ENCODE measurements at regions not wholly inside any gene's neighbourhood (a gene's known extent, or its start where the extent isn't known, plus 50 kb on each side); places are given as distances from the start of the nearest gene placed in this dataset.

DNA sequence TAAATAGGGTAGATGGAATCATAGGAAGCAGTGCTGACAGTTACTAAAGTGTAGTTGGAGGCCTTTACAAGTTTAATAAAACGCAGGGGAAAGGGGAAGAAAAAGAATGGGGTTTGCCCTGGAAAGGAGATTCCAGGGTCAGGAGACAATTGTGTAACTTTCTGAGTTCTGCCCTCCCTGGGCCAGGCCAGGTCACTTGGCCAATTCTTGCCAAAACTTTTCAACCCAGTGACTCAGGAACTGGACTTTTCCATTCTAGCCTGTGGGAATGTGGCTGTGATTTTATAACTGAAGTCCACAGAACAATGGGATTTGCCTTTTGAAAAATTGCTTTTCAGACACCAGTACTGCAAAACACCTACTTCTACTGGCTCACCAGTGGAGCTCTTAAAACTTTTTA is 289.8 kb upstream of the ANKRD55 start:
- Histone ChIP-seq H3K27ac (ENCODE audit: insufficient read depth, low read depth, low read length, poor library complexity, severe bottlenecking) (no peak overlapping the region), H3K4me3 (ENCODE audit: insufficient read depth, low read depth, low read length) (no peak overlapping the region), H3K36me3 (ENCODE audit: control insufficient read depth, insufficient read depth, low read length) (no peaks in the 10 kb centered on the region), H3K9me3 (ENCODE audit: control insufficient read depth, low read length) (no peaks in the 10 kb centered on the region), H3K27me3 (ENCODE audit: control insufficient read depth, insufficient read depth, low read length, poor library complexity, severe bottlenecking) (no peaks in the 10 kb centered on the region), H3K4me1 (ENCODE audit: control insufficient read depth, insufficient read depth, low read length) (no peaks in the 10 kb centered on the region)
- 78 to 91% methylated on average over 1 of the region's 1 CpG for WGBS, 2 experiments

DNA sequence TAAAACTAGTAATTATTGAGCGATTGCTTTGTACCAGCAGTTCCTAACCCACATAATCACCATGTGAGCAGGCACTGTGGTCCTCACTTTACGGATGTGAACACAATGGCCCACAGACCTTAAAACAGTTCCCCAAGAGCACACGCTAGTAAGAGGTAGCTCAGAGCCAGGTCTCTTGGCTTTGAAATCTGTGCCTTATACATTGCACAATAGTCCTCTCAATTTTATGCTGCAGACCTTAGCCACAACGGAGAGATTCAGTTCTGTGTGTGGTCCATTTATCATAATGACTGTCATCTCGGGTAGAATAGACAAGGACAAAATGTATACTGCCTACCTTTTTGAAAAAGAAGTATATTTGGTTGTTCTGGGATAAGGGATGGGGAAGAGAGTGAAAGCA is 289.0 kb upstream of the ANKRD55 start:
- no peak overlapping the region for H3K27ac ChIP-seq (ENCODE audit: insufficient read depth, low read depth, low read length, poor library complexity, severe bottlenecking)

DNA sequence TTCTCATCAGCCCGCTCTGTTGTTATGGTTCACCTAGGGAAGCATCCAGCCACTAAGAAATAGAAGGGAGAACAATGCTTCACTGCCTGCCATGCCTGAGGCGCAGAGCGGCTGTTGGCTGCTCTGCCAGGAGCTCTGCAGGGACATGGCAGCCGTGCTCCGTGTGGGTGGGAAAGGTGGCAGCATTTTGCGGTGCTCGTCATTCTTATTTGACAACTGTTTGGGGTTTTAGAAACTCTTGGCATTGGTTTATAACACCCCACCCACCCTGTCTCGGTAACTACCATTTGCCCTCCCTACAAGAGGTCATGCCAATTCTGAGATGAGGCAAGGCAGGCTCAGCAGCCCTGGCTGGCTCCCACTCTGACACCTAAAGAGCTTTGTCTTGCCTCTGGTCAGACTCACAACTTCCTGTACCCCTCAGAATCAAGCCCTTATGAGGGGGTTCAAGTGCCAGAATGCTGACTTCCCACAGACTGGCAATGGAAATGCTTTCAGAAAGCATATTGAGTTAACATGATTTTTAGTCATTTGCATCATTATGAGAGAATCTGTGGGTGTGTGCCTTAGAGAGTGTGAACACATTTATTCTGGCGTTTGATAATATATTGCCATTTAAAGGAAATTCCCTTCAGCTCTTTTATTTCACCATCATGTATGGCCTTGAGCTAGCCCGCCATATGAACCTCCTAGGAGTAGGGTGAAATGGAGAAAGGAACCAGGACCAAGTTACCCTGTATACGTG is 288.0 kb upstream of the ANKRD55 start:
- no peaks in the 10 kb centered on the region for H3K27me3 ChIP-seq (ENCODE audit: control insufficient read depth, insufficient read depth, low read length, poor library complexity, severe bottlenecking)
- H3K27ac ChIP-seq (ENCODE audit: insufficient read depth, low read depth, low read length, poor library complexity, severe bottlenecking): no peak overlapping the region
- H3K9me3 ChIP-seq (ENCODE audit: control insufficient read depth, low read length): no peaks in the 10 kb centered on the region
- no peaks in the 10 kb centered on the region for H3K36me3 ChIP-seq (ENCODE audit: control insufficient read depth, insufficient read depth, low read length)
- H3K4me1 ChIP-seq (ENCODE audit: control insufficient read depth, insufficient read depth, low read length): no peaks in the 10 kb centered on the region
- WGBS, 2 experiments: 95 to 96% methylated on average over 10 to 11 of the region's 11 CpGs
- no peak overlapping the region for H3K4me3 ChIP-seq (ENCODE audit: insufficient read depth, low read depth, low read length)

More for the DNA sequence above, 289.0 kb upstream of the ANKRD55 start:
- no peaks in the 10 kb centered on the region for H3K4me1 ChIP-seq (ENCODE audit: control insufficient read depth, insufficient read depth, low read length)
- no peak overlapping the region for H3K4me3 ChIP-seq (ENCODE audit: insufficient read depth, low read depth, low read length)
- no peaks in the 10 kb centered on the region for H3K27me3 ChIP-seq (ENCODE audit: control insufficient read depth, insufficient read depth, low read length, poor library complexity, severe bottlenecking)
- no peaks in the 10 kb centered on the region for H3K9me3 ChIP-seq (ENCODE audit: control insufficient read depth, low read length)
- 71 to 77% methylated on average over 5 of the region's 5 CpGs for WGBS, 2 experiments
- H3K36me3 ChIP-seq (ENCODE audit: control insufficient read depth, insufficient read depth, low read length): no peaks in the 10 kb centered on the region

DNA sequence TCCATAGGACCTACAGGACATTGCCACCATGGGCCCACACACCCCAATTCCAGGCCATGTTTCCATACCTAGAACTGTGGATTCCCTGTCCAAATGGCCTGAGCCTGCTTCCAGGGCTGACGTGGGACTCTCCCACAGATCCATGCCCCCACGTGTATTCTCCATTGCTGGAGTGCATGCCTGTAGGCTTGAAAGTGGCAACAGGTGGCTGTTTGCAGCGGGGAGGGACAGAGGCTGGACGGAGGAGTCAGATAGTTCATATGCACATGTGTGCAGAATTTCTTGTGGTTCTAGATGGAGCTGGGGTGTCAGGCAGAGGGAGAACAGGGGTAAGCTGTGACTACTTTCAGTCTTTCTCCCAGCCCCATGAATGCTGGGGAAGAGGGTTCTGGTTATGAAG is 285.7 kb upstream of the ANKRD55 start:
- H3K36me3 ChIP-seq (ENCODE audit: control insufficient read depth, insufficient read depth, low read length): no peaks in the 10 kb centered on the region
- H3K27ac ChIP-seq (ENCODE audit: insufficient read depth, low read depth, low read length, poor library complexity, severe bottlenecking): no peak overlapping the region
- H3K9me3 ChIP-seq (ENCODE audit: control insufficient read depth, low read length): no peaks in the 10 kb centered on the region
- no peak overlapping the region for H3K4me3 ChIP-seq (ENCODE audit: insufficient read depth, low read depth, low read length)
- 87 to 92% methylated on average over 4 of the region's 4 CpGs for WGBS, 2 experiments
- H3K4me1 ChIP-seq (ENCODE audit: control insufficient read depth, insufficient read depth, low read length): no peaks in the 10 kb centered on the region
- no peaks in the 10 kb centered on the region for H3K27me3 ChIP-seq (ENCODE audit: control insufficient read depth, insufficient read depth, low read length, poor library complexity, severe bottlenecking)

DNA sequence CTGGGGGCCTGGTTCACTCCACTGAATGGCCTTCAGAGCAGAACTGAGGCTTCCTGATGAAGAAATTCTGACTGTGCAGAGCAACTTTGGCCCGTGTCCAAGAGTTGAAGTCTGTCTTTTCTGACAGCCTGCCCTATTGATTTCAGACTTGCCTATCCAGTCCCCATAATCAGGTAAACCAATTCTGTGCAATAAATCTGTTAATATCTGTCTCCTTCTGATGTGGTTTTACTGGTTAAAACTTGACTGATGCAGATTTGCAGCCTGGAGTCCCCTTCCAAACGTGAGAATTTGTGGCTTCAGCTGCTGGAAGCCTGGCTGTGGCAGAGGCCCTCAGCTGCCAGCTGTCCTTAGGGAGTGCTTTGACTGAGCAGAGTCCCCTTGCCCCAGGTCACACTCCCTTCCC is 283.9 kb upstream of the ANKRD55 start:
- no peak overlapping the region for H3K27ac ChIP-seq (ENCODE audit: insufficient read depth, low read depth, low read length, poor library complexity, severe bottlenecking)
- no peaks in the 10 kb centered on the region for H3K9me3 ChIP-seq (ENCODE audit: control insufficient read depth, low read length)
- WGBS, 2 experiments: 87 to 90% methylated on average over 2 of the region's 2 CpGs
- no peak overlapping the region for H3K4me3 ChIP-seq (ENCODE audit: insufficient read depth, low read depth, low read length)
- H3K27me3 ChIP-seq (ENCODE audit: control insufficient read depth, insufficient read depth, low read length, poor library complexity, severe bottlenecking): no peaks in the 10 kb centered on the region
- H3K36me3 ChIP-seq (ENCODE audit: control insufficient read depth, insufficient read depth, low read length): no peaks in the 10 kb centered on the region
- no peaks in the 10 kb centered on the region for H3K4me1 ChIP-seq (ENCODE audit: control insufficient read depth, insufficient read depth, low read length)

DNA sequence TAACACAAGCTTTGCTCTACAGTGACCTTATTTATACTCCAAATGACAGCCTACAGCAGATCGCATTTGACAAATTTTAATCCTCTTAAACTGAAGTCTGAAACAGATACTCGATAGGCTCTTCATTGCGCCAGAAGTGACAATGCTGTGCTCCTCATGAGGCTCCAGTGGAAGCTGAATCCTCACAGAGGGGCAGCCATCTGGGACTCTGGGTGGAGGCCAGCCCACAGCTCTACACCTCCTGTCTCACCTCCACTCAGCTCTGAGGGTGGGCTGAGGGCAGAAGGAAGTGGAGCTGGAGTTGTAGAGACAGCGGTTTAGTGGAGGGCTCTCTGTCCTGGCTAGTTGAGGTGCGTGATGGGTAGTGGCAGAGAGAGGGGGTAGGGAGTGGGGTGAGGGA is 283.3 kb upstream of the ANKRD55 start:
- 93 to 96% methylated on average over 5 of the region's 5 CpGs for WGBS, 2 experiments

DNA sequence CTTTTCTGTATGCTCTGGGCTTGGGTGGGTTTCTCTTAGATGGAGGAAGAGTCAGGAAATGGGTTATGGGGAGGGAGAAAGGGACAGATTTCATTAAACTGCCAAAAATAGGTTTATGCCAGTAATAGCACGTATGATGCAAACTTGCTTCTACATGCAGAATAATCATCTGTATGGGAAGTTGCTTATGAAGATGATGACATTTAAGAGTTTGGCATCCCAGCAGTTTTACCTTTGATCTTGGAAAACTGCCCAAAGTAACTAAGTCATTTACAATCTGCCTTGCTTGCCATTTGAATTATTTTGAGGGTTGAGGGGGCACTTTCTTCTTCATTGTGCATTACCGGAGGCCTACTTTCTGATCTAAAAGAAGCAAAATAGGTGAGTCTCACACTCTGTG is 282.9 kb upstream of the ANKRD55 start:
- Histone ChIP-seq H3K9me3 (ENCODE audit: control insufficient read depth, low read length) (no peaks in the 10 kb centered on the region), H3K27me3 (ENCODE audit: control insufficient read depth, insufficient read depth, low read length, poor library complexity, severe bottlenecking) (no peaks in the 10 kb centered on the region), H3K4me1 (ENCODE audit: control insufficient read depth, insufficient read depth, low read length) (no peaks in the 10 kb centered on the region), H3K27ac (ENCODE audit: insufficient read depth, low read depth, low read length, poor library complexity, severe bottlenecking) (no peak overlapping the region), H3K36me3 (ENCODE audit: control insufficient read depth, insufficient read depth, low read length) (no peaks in the 10 kb centered on the region), H3K4me3 (ENCODE audit: insufficient read depth, low read depth, low read length) (no peak overlapping the region)
- WGBS, 2 experiments: 93 to 94% methylated on average over 2 of the region's 2 CpGs

More for the DNA sequence above, 283.3 kb upstream of the ANKRD55 start:
- no peaks in the 10 kb centered on the region for H3K27me3 ChIP-seq (ENCODE audit: control insufficient read depth, insufficient read depth, low read length, poor library complexity, severe bottlenecking)
- H3K36me3 ChIP-seq (ENCODE audit: control insufficient read depth, insufficient read depth, low read length): no peaks in the 10 kb centered on the region
- H3K27ac ChIP-seq (ENCODE audit: insufficient read depth, low read depth, low read length, poor library complexity, severe bottlenecking): no peak overlapping the region
- H3K4me1 ChIP-seq (ENCODE audit: control insufficient read depth, insufficient read depth, low read length): no peaks in the 10 kb centered on the region
- no peaks in the 10 kb centered on the region for H3K9me3 ChIP-seq (ENCODE audit: control insufficient read depth, low read length)
- H3K4me3 ChIP-seq (ENCODE audit: insufficient read depth, low read depth, low read length): no peak overlapping the region

DNA sequence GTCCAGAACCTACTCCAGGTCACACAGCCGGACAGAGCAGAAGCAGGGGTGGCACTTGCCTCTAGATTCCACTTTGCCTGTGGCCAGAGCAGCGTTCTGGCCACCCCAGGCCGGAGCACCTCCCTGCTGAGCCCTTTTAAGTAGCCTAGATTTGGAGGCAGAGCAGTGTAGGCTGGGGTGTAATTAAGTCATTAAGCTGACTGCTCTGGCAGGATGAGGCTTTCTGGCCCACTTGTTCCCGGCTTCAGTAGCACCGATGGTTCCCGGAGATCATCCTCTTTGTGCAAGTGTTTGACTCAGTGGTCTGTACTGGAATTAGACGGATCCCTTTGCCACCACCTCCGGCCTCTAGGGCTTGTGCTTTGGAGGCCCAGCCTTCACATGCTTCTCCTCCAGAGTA is 281.9 kb upstream of the ANKRD55 start:
- no peak overlapping the region for H3K4me3 ChIP-seq (ENCODE audit: insufficient read depth, low read depth, low read length)
- no peaks in the 10 kb centered on the region for H3K27me3 ChIP-seq (ENCODE audit: control insufficient read depth, insufficient read depth, low read length, poor library complexity, severe bottlenecking)
- no peak overlapping the region for H3K27ac ChIP-seq (ENCODE audit: insufficient read depth, low read depth, low read length, poor library complexity, severe bottlenecking)

DNA sequence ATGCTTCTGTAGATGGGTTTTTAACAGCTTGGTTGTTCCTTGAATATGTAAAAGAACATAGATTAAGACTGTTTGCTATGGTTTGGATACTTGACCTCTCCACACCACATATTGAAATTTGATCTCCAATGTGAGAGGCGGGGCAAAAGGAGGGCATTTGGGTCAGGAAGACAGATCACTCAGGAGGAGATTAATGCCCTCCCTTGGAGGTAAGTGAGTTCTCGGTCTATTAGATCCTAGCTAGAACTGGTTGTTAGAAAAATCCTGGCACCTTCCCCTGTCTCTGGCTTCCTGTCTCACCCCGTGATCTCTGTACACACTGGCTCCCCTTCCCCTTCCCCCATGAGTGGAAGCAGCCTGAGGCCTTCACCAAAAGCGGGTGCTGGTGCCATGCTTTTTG is 281.1 kb upstream of the ANKRD55 start:
- Histone ChIP-seq H3K4me3 (ENCODE audit: insufficient read depth, low read depth, low read length) (no peak overlapping the region), H3K36me3 (ENCODE audit: control insufficient read depth, insufficient read depth, low read length) (no peaks in the 10 kb centered on the region), H3K9me3 (ENCODE audit: control insufficient read depth, low read length) (no peaks in the 10 kb centered on the region), H3K27me3 (ENCODE audit: control insufficient read depth, insufficient read depth, low read length, poor library complexity, severe bottlenecking) (no peaks in the 10 kb centered on the region), H3K27ac (ENCODE audit: insufficient read depth, low read depth, low read length, poor library complexity, severe bottlenecking) (no peak overlapping the region), H3K4me1 (ENCODE audit: control insufficient read depth, insufficient read depth, low read length) (no peaks in the 10 kb centered on the region)
- 54 to 64% methylated on average over 3 to 4 of the region's 4 CpGs for WGBS, 2 experiments

More for the DNA sequence above, 281.9 kb upstream of the ANKRD55 start:
- 64 to 65% methylated on average over 8 of the region's 8 CpGs for WGBS, 2 experiments
- Histone ChIP-seq H3K36me3 (ENCODE audit: control insufficient read depth, insufficient read depth, low read length) (no peaks in the 10 kb centered on the region), H3K4me1 (ENCODE audit: control insufficient read depth, insufficient read depth, low read length) (no peaks in the 10 kb centered on the region), H3K9me3 (ENCODE audit: control insufficient read depth, low read length) (no peaks in the 10 kb centered on the region)

DNA sequence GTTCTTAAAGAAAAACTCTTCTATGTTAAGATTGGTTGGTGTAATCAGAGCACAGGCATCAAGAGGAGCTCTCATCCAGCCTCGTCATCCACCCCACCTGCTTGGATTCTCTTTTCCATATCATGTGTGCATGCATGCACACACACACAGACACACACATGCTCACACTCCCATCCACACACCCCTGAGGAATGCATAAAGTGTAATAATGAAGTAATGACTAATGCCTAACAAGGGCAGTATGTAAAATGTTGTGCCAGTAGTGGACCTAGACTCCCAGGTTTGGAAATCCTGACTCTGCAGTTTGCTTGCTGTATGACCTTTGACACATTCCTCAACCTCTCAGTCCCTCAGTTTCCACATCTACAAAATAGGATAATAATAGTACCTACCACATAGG is 280.0 kb upstream of the ANKRD55 start:
- WGBS, 2 experiments: 0% methylated on average over 1 of the region's 1 CpG; no CpG with 5 or more reads in 1 of the 2 experiments
- no peak overlapping the region for H3K27ac ChIP-seq (ENCODE audit: insufficient read depth, low read depth, low read length, poor library complexity, severe bottlenecking)
- H3K36me3 ChIP-seq (ENCODE audit: control insufficient read depth, insufficient read depth, low read length): no peaks in the 10 kb centered on the region
- no peaks in the 10 kb centered on the region for H3K4me1 ChIP-seq (ENCODE audit: control insufficient read depth, insufficient read depth, low read length)
- H3K27me3 ChIP-seq (ENCODE audit: control insufficient read depth, insufficient read depth, low read length, poor library complexity, severe bottlenecking): no peaks in the 10 kb centered on the region
- H3K9me3 ChIP-seq (ENCODE audit: control insufficient read depth, low read length): no peaks in the 10 kb centered on the region
- no peak overlapping the region for H3K4me3 ChIP-seq (ENCODE audit: insufficient read depth, low read depth, low read length)

Measured in ectodermal cell (in vitro differentiated cells).